HepG2 (cell line): ENCODE measurements at regions not wholly inside any gene's neighbourhood (a gene's known extent, or its start where the extent isn't known, plus 50 kb on each side); places are given as distances from the start of the nearest gene placed in this dataset.

Experiments used
- MTA3 ChIP-seq: sonication (generic); formaldehyde crosslinking; IDR thresholded peaks from 2 replicates; pipeline ENCODE4 v1.4.0; 2020; ENCODE audit warnings: missing genetic modification reagents
- POLR2AphosphoS5 ChIP-seq: IDR thresholded peaks from 2 replicates; pipeline ENCODE4 v1.6.1; 2012; ENCODE audit warnings: low read depth, low read length
- ZNF101 ChIP-seq: sonication (generic); formaldehyde crosslinking; IDR thresholded peaks from 2 replicates; pipeline ENCODE4 v1.4.0; 2020; ENCODE audit warnings: mild to moderate bottlenecking, low read depth, missing genetic modification reagents, borderline replicate concordance
- ZNF138 ChIP-seq: sonication (generic); formaldehyde crosslinking; IDR thresholded peaks from 2 replicates; pipeline ENCODE4 v1.5.0; 2020; ENCODE audit warnings: mild to moderate bottlenecking, low read depth, missing genetic modification reagents
- ZNF282 ChIP-seq: fragments of 450-650 bp; IDR thresholded peaks from 2 replicates; pipeline ENCODE4 v1.6.1; 2018; ENCODE audit not compliant: partially characterized antibody
- TF ChIP-seq, protein P1 (sequence below): sonication (generic); formaldehyde crosslinking; IDR thresholded peaks from 2 replicates; pipeline ENCODE4 v1.5.0; 2020; ENCODE audit warnings: mild to moderate bottlenecking, missing genetic modification reagents, moderate library complexity
- TF ChIP-seq, protein P2 (sequence below): sonication (generic); formaldehyde crosslinking; IDR thresholded peaks from 2 replicates; pipeline ENCODE4 v1.5.1; 2020; ENCODE audit warnings: mild to moderate bottlenecking, missing genetic modification reagents, moderate library complexity

DNA sequence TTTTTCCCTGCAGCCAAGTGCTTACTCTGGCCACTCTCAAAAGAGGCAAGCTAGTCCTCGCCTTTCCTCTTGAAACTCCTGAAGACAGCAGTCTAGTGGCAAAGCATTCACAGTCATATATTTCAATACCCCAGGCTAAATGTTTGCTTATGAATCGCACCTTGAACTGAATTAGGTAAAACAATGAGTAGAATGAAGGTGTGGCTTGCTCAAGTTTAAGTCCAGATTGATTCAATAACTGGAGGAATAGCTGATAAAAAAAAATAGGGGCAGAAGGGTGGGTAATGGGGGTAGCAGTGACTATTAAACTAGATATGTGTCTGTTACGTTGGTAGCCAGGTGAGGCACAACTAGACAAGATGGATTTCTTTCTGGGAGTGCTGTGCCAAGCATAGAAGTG lies 88.2 kb upstream of the EPB41L3 start:
- TF ChIP-seq ZNF138 (no peak), MTA3 (CRISPR knock-in tag) (no peak), ZNF101 (CRISPR knock-in tag) (no peak), POLR2AphosphoS5 (no peak), ZNF282 (no peak)
- TF ChIP-seq, protein P1, sequence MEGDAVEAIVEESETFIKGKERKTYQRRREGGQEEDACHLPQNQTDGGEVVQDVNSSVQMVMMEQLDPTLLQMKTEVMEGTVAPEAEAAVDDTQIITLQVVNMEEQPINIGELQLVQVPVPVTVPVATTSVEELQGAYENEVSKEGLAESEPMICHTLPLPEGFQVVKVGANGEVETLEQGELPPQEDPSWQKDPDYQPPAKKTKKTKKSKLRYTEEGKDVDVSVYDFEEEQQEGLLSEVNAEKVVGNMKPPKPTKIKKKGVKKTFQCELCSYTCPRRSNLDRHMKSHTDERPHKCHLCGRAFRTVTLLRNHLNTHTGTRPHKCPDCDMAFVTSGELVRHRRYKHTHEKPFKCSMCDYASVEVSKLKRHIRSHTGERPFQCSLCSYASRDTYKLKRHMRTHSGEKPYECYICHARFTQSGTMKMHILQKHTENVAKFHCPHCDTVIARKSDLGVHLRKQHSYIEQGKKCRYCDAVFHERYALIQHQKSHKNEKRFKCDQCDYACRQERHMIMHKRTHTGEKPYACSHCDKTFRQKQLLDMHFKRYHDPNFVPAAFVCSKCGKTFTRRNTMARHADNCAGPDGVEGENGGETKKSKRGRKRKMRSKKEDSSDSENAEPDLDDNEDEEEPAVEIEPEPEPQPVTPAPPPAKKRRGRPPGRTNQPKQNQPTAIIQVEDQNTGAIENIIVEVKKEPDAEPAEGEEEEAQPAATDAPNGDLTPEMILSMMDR (CRISPR knock-in tag), result no peak
- TF ChIP-seq, protein P2, sequence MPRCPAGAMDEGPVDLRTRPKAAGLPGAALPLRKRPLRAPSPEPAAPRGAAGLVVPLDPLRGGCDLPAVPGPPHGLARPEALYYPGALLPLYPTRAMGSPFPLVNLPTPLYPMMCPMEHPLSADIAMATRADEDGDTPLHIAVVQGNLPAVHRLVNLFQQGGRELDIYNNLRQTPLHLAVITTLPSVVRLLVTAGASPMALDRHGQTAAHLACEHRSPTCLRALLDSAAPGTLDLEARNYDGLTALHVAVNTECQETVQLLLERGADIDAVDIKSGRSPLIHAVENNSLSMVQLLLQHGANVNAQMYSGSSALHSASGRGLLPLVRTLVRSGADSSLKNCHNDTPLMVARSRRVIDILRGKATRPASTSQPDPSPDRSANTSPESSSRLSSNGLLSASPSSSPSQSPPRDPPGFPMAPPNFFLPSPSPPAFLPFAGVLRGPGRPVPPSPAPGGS (CRISPR knock-in tag), result no peak
